ENCODE measurements at regions not wholly inside any gene's neighbourhood (a gene's known extent, or its start where the extent isn't known, plus 50 kb on each side); places are given as distances from the start of the nearest gene placed in this dataset.

DNA sequence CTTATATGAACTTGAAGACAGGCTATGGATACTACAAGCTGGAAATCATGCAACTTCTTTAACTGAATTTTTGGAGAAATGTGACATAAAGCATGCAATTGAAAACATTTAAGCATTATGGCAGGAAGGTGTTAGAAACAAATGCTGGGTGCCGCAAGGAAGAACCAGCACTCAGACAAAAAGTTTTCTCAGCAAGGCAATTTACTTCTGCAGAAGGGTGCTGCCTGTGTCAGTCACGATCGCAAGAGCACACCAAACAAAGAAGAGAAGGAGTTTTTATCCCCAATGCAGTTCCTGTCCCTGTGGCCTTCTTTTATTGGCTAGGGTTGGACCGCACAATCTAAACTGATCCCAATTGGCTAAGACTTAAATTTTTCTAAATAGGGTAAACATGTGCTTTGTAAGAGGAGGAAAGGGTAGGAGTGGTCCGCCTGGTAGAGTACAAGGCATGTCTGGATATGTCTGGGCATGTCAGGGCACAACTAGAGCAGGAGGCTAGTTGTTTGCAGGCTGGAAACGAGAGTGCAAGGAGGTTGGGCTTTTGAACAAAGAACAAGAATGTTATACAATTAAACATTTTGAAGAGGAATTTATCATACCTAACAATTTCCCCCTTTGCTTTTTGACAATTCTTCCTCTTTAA is 109.6 kb upstream of the FAM3C start:
- Histone ChIP-seq H3K9me3 (peaks cover 21% of the 10 kb centered on the region), H3K27ac (ENCODE audit: low read depth in 2 of 2, low read length in 1 of 2) (peak overlapping the region; percentile 90 to 92; a peak in 3 of 4 replicates), H3K27me3 (ENCODE audit: insufficient read depth) (no peaks in the 10 kb centered on the region), H3K9me2 (no peaks in the 10 kb centered on the region), H4K20me1 (ENCODE audit: insufficient read depth) (no peaks in the 10 kb centered on the region), H3F3A (replicated peaks; ENCODE audit: insufficient read depth) (peaks cover 20% of the 10 kb centered on the region), H3K9ac (no peak overlapping the region), H3K4me1 (ENCODE audit: control insufficient read depth in 1 of 2, insufficient read depth in 2 of 2, low read depth in 1 of 2, low read length in 1 of 2) (no peaks in the 10 kb centered on the region), H3K79me2 (ENCODE audit: insufficient read depth) (no peaks in the 10 kb centered on the region), H3K36me3 (replicated peaks in 1 of 2; ENCODE audit: control insufficient read depth in 1 of 2, insufficient read depth in 2 of 2, low read length in 1 of 2) (no peaks in the 10 kb centered on the region), H3K4me2 (peak overlapping the region; percentile 51; the same call in 1 of the 2 replicates), H2AFZ (ENCODE audit: low read depth) (no peak overlapping the region), H3K4me3 (ENCODE audit: low read depth in 2 of 2, low read length in 1 of 2) (no peak overlapping the region)
- WGBS (ENCODE audit: low lambda C conversion rate): 35% methylated on average over 6 of the region's 6 CpGs
- POLR2A ChIA-PET: no interaction called here
- no peak for DNase-seq
- TF ChIP-seq CHD2 (IDR thresholded peaks at IDR 0.05; ENCODE audit: low read length, partially characterized antibody): no peak
- no peak for TF ChIP-seq SIN3A (IDR thresholded peaks at IDR 0.05; ENCODE audit: borderline replicate concordance, low read depth, low read length)
- no peak for TF ChIP-seq GATA2 (CRISPR knock-in tag; IDR thresholded peaks at IDR 0.05)
- TF ChIP-seq EZH2phosphoT487 (IDR thresholded peaks at IDR 0.05; ENCODE audit: borderline replicate concordance, low read depth): no peak
- no peak for TF ChIP-seq RAD21 (IDR thresholded peaks at IDR 0.05; ENCODE audit: low read length)
- CTCF ChIA-PET: no interaction called here

DNA sequence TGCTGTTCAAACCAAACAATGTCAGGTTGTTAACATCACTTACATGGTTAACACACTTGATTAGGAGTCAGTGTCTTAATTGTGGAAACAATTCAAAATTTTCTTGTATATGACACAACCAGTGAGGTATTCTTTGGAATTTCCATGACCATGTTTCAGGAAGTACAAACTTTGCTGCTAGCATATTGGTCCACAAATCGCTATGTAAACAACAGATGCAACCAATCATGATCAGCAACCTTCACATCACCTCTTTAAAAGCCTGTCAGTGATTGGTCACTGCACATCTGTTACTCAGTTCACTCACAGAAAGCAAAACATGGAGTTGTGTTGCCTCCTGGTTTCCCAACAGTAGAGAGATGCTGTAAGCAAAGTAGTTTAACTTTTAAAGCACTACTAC is 108.9 kb upstream of the FAM3C start:
- Histone ChIP-seq H3K27ac (ENCODE audit: low read depth in 2 of 2, low read length in 1 of 2) (peak overlapping the region; percentile 90 to 92; a peak in 3 of 4 replicates), H3K79me2 (ENCODE audit: insufficient read depth) (no peaks in the 10 kb centered on the region), H3K9ac (peak overlapping the region; percentile 56; the same call in 1 of the 2 replicates), H3F3A (replicated peaks; ENCODE audit: insufficient read depth) (peaks cover 24% of the 10 kb centered on the region), H4K20me1 (ENCODE audit: insufficient read depth) (no peaks in the 10 kb centered on the region), H2AFZ (ENCODE audit: low read depth) (peak overlapping the region; percentile 80; the same call in 1 of the 2 replicates), H3K4me2 (peak overlapping the region; percentile 51), H3K4me1 (ENCODE audit: control insufficient read depth in 1 of 2, insufficient read depth in 2 of 2, low read depth in 1 of 2, low read length in 1 of 2) (no peaks in the 10 kb centered on the region), H3K27me3 (ENCODE audit: insufficient read depth) (no peaks in the 10 kb centered on the region), H3K9me3 (peaks cover 15% of the 10 kb centered on the region; the same call in 1 of the 2 replicates), H3K9me2 (no peaks in the 10 kb centered on the region), H3K4me3 (ENCODE audit: low read depth in 2 of 2, low read length in 1 of 2) (no peak overlapping the region), H3K36me3 (replicated peaks in 1 of 2; ENCODE audit: control insufficient read depth in 1 of 2, insufficient read depth in 2 of 2, low read length in 1 of 2) (no peaks in the 10 kb centered on the region)
- no peak for DNase-seq
- CTCF ChIA-PET: no interaction called here
- WGBS (ENCODE audit: low lambda C conversion rate): 24% methylated on average over 1 of the region's 1 CpG
- TF ChIP-seq SMC3 (IDR thresholded peaks at IDR 0.05; ENCODE audit: low read depth, low read length) (no peak), ELF1 (IDR thresholded peaks at IDR 0.05) (peak; percentile 74)
- POLR2A ChIA-PET: no interaction called here

DNA sequence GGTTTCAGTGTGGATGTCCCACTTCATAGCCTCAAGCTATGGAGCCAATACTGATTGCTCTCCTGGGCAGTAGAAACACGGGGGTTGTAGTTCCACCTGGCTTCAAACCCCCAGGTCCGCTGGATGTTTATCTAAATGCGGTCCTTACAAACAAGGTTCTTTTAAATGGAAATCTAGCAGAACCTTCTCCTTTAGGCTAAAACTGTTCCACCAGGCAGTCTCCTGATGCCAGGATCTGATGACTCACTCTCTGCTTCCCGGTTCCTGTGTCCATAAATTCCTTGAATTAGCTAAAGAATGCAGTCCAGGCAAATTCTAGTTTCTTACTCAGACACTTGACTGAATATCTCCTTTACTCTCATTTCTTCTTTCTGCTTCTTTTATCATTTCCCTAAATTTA is 108.4 kb upstream of the FAM3C start:
- Histone ChIP-seq H2AFZ (ENCODE audit: low read depth) (peak overlapping the region; percentile 80), H3K4me1 (ENCODE audit: control insufficient read depth in 1 of 2, insufficient read depth in 2 of 2, low read depth in 1 of 2, low read length in 1 of 2) (no peaks in the 10 kb centered on the region), H3K27ac (ENCODE audit: low read depth in 2 of 2, low read length in 1 of 2) (peak overlapping the region; percentile 90 to 92; a peak in 3 of 4 replicates), H3F3A (replicated peaks; ENCODE audit: insufficient read depth) (peaks cover 25% of the 10 kb centered on the region), H4K20me1 (ENCODE audit: insufficient read depth) (no peaks in the 10 kb centered on the region), H3K4me2 (peak overlapping the region; percentile 51), H3K27me3 (ENCODE audit: insufficient read depth) (no peaks in the 10 kb centered on the region), H3K4me3 (ENCODE audit: low read depth in 2 of 2, low read length in 1 of 2) (no peak overlapping the region), H3K9me2 (no peaks in the 10 kb centered on the region), H3K9me3 (peaks cover 15% of the 10 kb centered on the region; the same call in 1 of the 2 replicates), H3K9ac (peak overlapping the region; percentile 56; the same call in 1 of the 2 replicates), H3K79me2 (ENCODE audit: insufficient read depth) (no peaks in the 10 kb centered on the region), H3K36me3 (replicated peaks in 1 of 2; ENCODE audit: control insufficient read depth in 1 of 2, insufficient read depth in 2 of 2, low read length in 1 of 2) (no peaks in the 10 kb centered on the region)
- ChIA-PET CTCF (no interaction called here), POLR2A (no interaction called here)
- no peak for DNase-seq
- WGBS (ENCODE audit: low lambda C conversion rate): 21% methylated on average over 4 of the region's 4 CpGs
- TF ChIP-seq GATA2 (CRISPR knock-in tag; IDR thresholded peaks at IDR 0.05) (no peak), FOXM1 (IDR thresholded peaks at IDR 0.05; ENCODE audit: low read depth) (no peak), NFIC (IDR thresholded peaks at IDR 0.05; ENCODE audit: borderline replicate concordance) (peak; percentile 68), MXI1 (IDR thresholded peaks at IDR 0.05; ENCODE audit: low read depth, low read length) (no peak), ELF1 (IDR thresholded peaks at IDR 0.05) (peak; percentile 7; the same call in 1 of the 2 replicates), TEAD4 (IDR thresholded peaks at IDR 0.05; ENCODE audit: borderline replicate concordance, insufficient read depth) (peak; percentile 68; the same call in 1 of the 2 replicates), FOSL2 (IDR thresholded peaks at IDR 0.05; ENCODE audit: borderline replicate concordance, low read depth) (peak; percentile 96), EP300 (IDR thresholded peaks at IDR 0.05; ENCODE audit: borderline replicate concordance in 1 of 2, low read depth in 1 of 2, low read length in 1 of 2) (peak in 1 of 2 experiments; percentile 81; a peak in 2 of 4 replicates), TCF12 (IDR thresholded peaks at IDR 0.05) (peak; percentile 70), JUND (IDR thresholded peaks at IDR 0.05) (peak; percentile 95), RFX5 (IDR thresholded peaks at IDR 0.05; ENCODE audit: low read length) (no peak), POLR2AphosphoS5 (IDR thresholded peaks at IDR 0.05; ENCODE audit: low read depth, low read length) (peak; percentile 56; the same call in 1 of the 2 replicates)
- TF ChIP-seq, protein P1, sequence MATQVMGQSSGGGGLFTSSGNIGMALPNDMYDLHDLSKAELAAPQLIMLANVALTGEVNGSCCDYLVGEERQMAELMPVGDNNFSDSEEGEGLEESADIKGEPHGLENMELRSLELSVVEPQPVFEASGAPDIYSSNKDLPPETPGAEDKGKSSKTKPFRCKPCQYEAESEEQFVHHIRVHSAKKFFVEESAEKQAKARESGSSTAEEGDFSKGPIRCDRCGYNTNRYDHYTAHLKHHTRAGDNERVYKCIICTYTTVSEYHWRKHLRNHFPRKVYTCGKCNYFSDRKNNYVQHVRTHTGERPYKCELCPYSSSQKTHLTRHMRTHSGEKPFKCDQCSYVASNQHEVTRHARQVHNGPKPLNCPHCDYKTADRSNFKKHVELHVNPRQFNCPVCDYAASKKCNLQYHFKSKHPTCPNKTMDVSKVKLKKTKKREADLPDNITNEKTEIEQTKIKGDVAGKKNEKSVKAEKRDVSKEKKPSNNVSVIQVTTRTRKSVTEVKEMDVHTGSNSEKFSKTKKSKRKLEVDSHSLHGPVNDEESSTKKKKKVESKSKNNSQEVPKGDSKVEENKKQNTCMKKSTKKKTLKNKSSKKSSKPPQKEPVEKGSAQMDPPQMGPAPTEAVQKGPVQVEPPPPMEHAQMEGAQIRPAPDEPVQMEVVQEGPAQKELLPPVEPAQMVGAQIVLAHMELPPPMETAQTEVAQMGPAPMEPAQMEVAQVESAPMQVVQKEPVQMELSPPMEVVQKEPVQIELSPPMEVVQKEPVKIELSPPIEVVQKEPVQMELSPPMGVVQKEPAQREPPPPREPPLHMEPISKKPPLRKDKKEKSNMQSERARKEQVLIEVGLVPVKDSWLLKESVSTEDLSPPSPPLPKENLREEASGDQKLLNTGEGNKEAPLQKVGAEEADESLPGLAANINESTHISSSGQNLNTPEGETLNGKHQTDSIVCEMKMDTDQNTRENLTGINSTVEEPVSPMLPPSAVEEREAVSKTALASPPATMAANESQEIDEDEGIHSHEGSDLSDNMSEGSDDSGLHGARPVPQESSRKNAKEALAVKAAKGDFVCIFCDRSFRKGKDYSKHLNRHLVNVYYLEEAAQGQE (IDR thresholded peaks at IDR 0.05; ENCODE audit: low read depth, low read length): 0 out of 2 replicates have a peak, but pooled peaks have one; percentile 40
- TF ChIP-seq, protein P2, sequence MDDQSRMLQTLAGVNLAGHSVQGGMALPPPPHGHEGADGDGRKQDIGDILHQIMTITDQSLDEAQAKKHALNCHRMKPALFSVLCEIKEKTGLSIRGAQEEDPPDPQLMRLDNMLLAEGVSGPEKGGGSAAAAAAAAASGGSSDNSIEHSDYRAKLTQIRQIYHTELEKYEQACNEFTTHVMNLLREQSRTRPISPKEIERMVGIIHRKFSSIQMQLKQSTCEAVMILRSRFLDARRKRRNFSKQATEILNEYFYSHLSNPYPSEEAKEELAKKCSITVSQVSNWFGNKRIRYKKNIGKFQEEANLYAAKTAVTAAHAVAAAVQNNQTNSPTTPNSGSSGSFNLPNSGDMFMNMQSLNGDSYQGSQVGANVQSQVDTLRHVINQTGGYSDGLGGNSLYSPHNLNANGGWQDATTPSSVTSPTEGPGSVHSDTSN (IDR thresholded peaks at IDR 0.05): peak; percentile 66

Measured in SK-N-SH (cell line).